Astrocyte (in vitro differentiated cells and primary cell): ENCODE measurements at regions not wholly inside any gene's neighbourhood (a gene's known extent, or its start where the extent isn't known, plus 50 kb on each side); places are given as distances from the start of the nearest gene placed in this dataset.
A peak's percentile ranks its signal among the peaks of the same experiment; 100 is the strongest.

Source experiments
- DNase-seq: peaks from one replicate; pipeline ENCODE4 v3.0.0-alpha.2; 2010; ENCODE audit warnings: low read depth
- FAIRE-seq: peaks from 2 replicates; lab custom pipeline; 2011; peaks lifted over from hg19 to GRCh38; lab: Jason Lieb, UNC
- H2AFZ ChIP-seq: 2 replicates; pipeline ENCODE4 v1.6.0; 2012; ENCODE audit warnings: low read depth, low read length, inconsistent platforms
- H3K27ac ChIP-seq: 2 replicates; pipeline ENCODE4 v1.5.1; 2011; ENCODE audit warnings: low read depth, low read length, inconsistent platforms
- H3K27me3 ChIP-seq: 2 replicates; pipeline ENCODE4 v1.6.0; 2011; ENCODE audit warnings: low read length, inconsistent platforms; ENCODE audit not compliant: insufficient read depth
- H3K36me3 ChIP-seq: 2 replicates; pipeline ENCODE4 v1.5.1; 2011; ENCODE audit warnings: low read length, inconsistent platforms; ENCODE audit not compliant: insufficient read depth
- H3K4me1 ChIP-seq: 2 replicates; pipeline ENCODE4 v1.5.1; 2011; ENCODE audit warnings: low read length, inconsistent platforms; ENCODE audit not compliant: insufficient read depth
- H3K4me2 ChIP-seq: 2 replicates; pipeline ENCODE4 v1.6.0; 2012; ENCODE audit warnings: low read length, inconsistent platforms
- H3K4me3 ChIP-seq: 2 replicates; pipeline ENCODE4 v1.5.1; 2011; ENCODE audit warnings: low read depth, mild to moderate bottlenecking, low read length, inconsistent platforms; ENCODE audit not compliant: insufficient read depth
- H3K79me2 ChIP-seq: 2 replicates; pipeline ENCODE4 v1.6.0; 2012; ENCODE audit warnings: mild to moderate bottlenecking, low read length, inconsistent platforms; ENCODE audit not compliant: insufficient read depth
- H3K9ac ChIP-seq: 2 replicates; pipeline ENCODE4 v1.6.0; 2012; ENCODE audit warnings: mild to moderate bottlenecking, low read length, inconsistent platforms
- H3K9me3 ChIP-seq: 2 replicates; pipeline ENCODE4 v1.5.1; 2012; ENCODE audit warnings: low read depth, mild to moderate bottlenecking, low read length, inconsistent platforms; ENCODE audit not compliant: insufficient read depth
- H4K20me1 ChIP-seq: 2 replicates; pipeline ENCODE4 v1.6.0; 2012; ENCODE audit warnings: low read length, inconsistent platforms; ENCODE audit not compliant: insufficient read depth
- H3K27ac Mint-ChIP-seq: one replicate; pipeline ENCODE4 v1.8.0; 2021; ENCODE audit warnings: mild to moderate bottlenecking, mixed read lengths; ENCODE audit not compliant: unreplicated experiment
- H3K27me3 Mint-ChIP-seq: one replicate; pipeline ENCODE4 v1.8.0; 2021; ENCODE audit warnings: low read depth, mixed read lengths; ENCODE audit not compliant: unreplicated experiment
- H3K36me3 Mint-ChIP-seq: one replicate; pipeline ENCODE4 v1.8.0; 2021; ENCODE audit warnings: low read depth, mixed read lengths; ENCODE audit not compliant: unreplicated experiment
- H3K4me1 Mint-ChIP-seq: one replicate; pipeline ENCODE4 v1.8.0; 2021; ENCODE audit warnings: low read depth, mixed read lengths; ENCODE audit not compliant: unreplicated experiment
- H3K4me3 Mint-ChIP-seq: one replicate; pipeline ENCODE4 v1.8.0; 2021; ENCODE audit warnings: mild to moderate bottlenecking, moderate library complexity, mixed read lengths; ENCODE audit not compliant: unreplicated experiment
- H3K9me3 Mint-ChIP-seq: one replicate; pipeline ENCODE4 v1.8.0; 2021; ENCODE audit warnings: mild to moderate bottlenecking, mixed read lengths; ENCODE audit not compliant: unreplicated experiment
- EZH2 ChIP-seq: IDR thresholded peaks from 2 replicates; pipeline ENCODE4 v1.6.1; 2012; ENCODE audit warnings: mild to moderate bottlenecking, low read length, inconsistent platforms; ENCODE audit not compliant: insufficient read depth
- TF ChIP-seq, protein P1 (sequence below): IDR thresholded peaks from 2 replicates; pipeline ENCODE4 v1.5.1; 2011; ENCODE audit warnings: low read depth, mild to moderate bottlenecking, inconsistent platforms, low read length, moderate library complexity; ENCODE audit not compliant: insufficient read depth

DNA sequence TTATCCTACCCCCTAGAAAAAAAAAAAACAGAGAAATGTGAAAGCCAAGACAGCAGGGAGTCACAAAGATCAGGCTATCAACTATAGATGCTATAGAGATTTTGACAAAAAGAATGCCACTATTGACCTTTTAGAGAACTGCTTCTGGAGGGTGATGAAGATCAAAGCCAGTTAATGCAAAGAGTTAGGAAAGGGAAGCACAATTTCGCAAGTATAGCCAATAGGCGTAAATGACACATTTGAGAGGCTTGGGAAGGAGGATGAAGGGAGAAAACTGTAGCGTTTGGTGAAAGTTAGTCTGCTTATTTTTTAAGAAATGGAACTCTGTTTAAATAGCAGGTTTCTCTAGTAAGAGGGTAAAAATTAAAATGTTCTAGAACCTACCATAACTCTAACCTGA lies 190.7 kb downstream of the DUSP6 start:
- no peak for DNase-seq
- Histone ChIP-seq H3K4me2 (no peak overlapping the region), H3K4me1 (peaks cover 37% of the 10 kb centered on the region), H3K79me2 (no peaks in the 10 kb centered on the region), H2AFZ (no peak overlapping the region), H4K20me1 (no peaks in the 10 kb centered on the region), H3K27ac (peak overlapping the region; percentile 86), H3K27me3 (no peaks in the 10 kb centered on the region), H3K9ac (no peak overlapping the region), H3K9me3 (no peaks in the 10 kb centered on the region), H3K36me3 (no peaks in the 10 kb centered on the region), H3K4me3 (no peak overlapping the region)
- no peak overlapping the region for H3K4me3 Mint-ChIP-seq
- TF ChIP-seq, protein P1, sequence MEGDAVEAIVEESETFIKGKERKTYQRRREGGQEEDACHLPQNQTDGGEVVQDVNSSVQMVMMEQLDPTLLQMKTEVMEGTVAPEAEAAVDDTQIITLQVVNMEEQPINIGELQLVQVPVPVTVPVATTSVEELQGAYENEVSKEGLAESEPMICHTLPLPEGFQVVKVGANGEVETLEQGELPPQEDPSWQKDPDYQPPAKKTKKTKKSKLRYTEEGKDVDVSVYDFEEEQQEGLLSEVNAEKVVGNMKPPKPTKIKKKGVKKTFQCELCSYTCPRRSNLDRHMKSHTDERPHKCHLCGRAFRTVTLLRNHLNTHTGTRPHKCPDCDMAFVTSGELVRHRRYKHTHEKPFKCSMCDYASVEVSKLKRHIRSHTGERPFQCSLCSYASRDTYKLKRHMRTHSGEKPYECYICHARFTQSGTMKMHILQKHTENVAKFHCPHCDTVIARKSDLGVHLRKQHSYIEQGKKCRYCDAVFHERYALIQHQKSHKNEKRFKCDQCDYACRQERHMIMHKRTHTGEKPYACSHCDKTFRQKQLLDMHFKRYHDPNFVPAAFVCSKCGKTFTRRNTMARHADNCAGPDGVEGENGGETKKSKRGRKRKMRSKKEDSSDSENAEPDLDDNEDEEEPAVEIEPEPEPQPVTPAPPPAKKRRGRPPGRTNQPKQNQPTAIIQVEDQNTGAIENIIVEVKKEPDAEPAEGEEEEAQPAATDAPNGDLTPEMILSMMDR, result no peak
- no peak for TF ChIP-seq EZH2
- no peaks in the 10 kb centered on the region for H3K27me3 Mint-ChIP-seq
- no peak overlapping the region for H3K27ac Mint-ChIP-seq
- no peaks in the 10 kb centered on the region for H3K36me3 Mint-ChIP-seq
- no peaks in the 10 kb centered on the region for H3K9me3 Mint-ChIP-seq
- peaks cover 7% of the 10 kb centered on the region for H3K4me1 Mint-ChIP-seq
- FAIRE-seq, result peak; percentile 73

DNA sequence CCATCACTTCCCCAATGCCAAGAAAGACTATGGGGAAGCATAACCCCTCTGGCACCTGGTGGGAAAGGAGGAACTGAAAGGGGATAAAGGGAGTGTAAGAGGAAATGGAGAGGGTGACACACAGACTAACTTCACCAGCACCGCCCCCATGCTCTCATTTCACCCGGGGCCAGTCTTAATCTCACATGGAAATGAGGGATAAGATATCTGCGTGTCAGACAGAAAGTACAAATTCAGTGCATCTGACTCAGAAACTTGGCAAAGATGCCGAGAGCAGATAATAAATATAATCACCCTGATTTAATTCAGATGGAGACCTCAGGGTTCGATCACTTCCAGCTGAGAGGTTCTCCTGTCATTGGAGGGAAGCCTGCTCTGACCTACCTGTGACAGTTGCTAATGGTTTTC lies 191.6 kb downstream of the DUSP6 start:
- no peaks in the 10 kb centered on the region for H3K36me3 Mint-ChIP-seq
- no peaks in the 10 kb centered on the region for H3K9me3 Mint-ChIP-seq
- no peak for FAIRE-seq
- Histone ChIP-seq H4K20me1 (no peaks in the 10 kb centered on the region), H3K4me2 (peak overlapping the region; percentile 68), H2AFZ (peak overlapping the region; percentile 11), H3K9ac (peak overlapping the region; percentile 21), H3K36me3 (no peaks in the 10 kb centered on the region), H3K9me3 (no peaks in the 10 kb centered on the region), H3K27ac (peak overlapping the region; percentile 64), H3K27me3 (no peaks in the 10 kb centered on the region), H3K79me2 (no peaks in the 10 kb centered on the region), H3K4me3 (no peak overlapping the region), H3K4me1 (peaks cover 35% of the 10 kb centered on the region)
- peaks cover 11% of the 10 kb centered on the region for H3K4me1 Mint-ChIP-seq
- TF ChIP-seq, protein P1, result no peak
- TF ChIP-seq EZH2, result no peak
- H3K27me3 Mint-ChIP-seq, result no peaks in the 10 kb centered on the region
- no peak overlapping the region for H3K4me3 Mint-ChIP-seq
- H3K27ac Mint-ChIP-seq, result no peak overlapping the region
- DNase-seq, result peak; percentile 78

DNA sequence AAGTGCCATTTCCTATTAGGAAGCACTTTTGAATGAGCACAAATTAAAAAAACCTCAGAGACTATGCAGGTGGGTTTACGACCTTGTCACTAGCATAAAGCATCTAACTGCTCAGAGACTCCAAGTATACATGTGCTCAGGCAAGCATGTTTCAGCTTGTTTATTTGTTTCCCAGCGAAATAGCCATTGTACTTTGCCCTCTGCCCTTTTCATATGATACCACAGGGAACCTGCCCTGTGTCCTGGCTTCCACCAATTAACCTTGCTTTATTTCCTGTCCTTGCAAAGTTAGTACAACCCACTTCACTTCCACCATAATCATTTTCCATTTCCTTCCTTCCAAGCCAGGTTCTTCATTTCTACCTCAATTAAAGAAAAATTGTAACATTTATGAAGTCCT lies 194.9 kb downstream of the DUSP6 start:
- Histone ChIP-seq H3K27me3 (no peaks in the 10 kb centered on the region), H4K20me1 (no peaks in the 10 kb centered on the region), H3K9me3 (no peaks in the 10 kb centered on the region), H3K79me2 (no peaks in the 10 kb centered on the region), H3K36me3 (no peaks in the 10 kb centered on the region), H3K4me3 (no peak overlapping the region), H3K4me2 (no peak overlapping the region), H3K9ac (no peak overlapping the region), H3K27ac (no peak overlapping the region), H3K4me1 (peaks cover 24% of the 10 kb centered on the region), H2AFZ (no peak overlapping the region)
- H3K4me3 Mint-ChIP-seq, result no peak overlapping the region
- no peaks in the 10 kb centered on the region for H3K27me3 Mint-ChIP-seq
- FAIRE-seq (peak; percentile 50), DNase-seq (no peak)
- no peaks in the 10 kb centered on the region for H3K36me3 Mint-ChIP-seq
- TF ChIP-seq, protein P1, result no peak
- TF ChIP-seq EZH2, result no peak
- H3K27ac Mint-ChIP-seq, result no peak overlapping the region
- no peaks in the 10 kb centered on the region for H3K9me3 Mint-ChIP-seq
- peaks cover 11% of the 10 kb centered on the region for H3K4me1 Mint-ChIP-seq
